ENCODE measurements at regions not wholly inside any gene's neighbourhood (a gene's known extent, or its start where the extent isn't known, plus 50 kb on each side); places are given as distances from the start of the nearest gene placed in this dataset.

- no peaks in the 10 kb centered on the region for H3K79me2 ChIP-seq (ENCODE audit: insufficient read depth, low read length)
- no peaks in the 10 kb centered on the region for H3K36me3 ChIP-seq (ENCODE audit: insufficient read depth, low read length)
- no peaks in the 10 kb centered on the region; the same call in 1 of the 2 replicates for H3F3A ChIP-seq (ENCODE audit: low read depth)
- H3K4me3 ChIP-seq (ENCODE audit: low read length, poor library complexity, severe bottlenecking) = no peak overlapping the region
- no peak for TF ChIP-seq EZH2phosphoT487 (IDR thresholded peaks at IDR 0.05; ENCODE audit: borderline replicate concordance)
- TF ChIP-seq CTCF (conservative IDR thresholded peaks at IDR 0.05; ENCODE audit: low read length) = 0 out of 2 replicates have a peak, but pooled peaks have one; percentile 9
- peaks cover 31% of the 10 kb centered on the region for H3K4me1 ChIP-seq (ENCODE audit: insufficient read depth, low read length, poor library complexity, severe bottlenecking)
- no peak overlapping the region for H3K9ac ChIP-seq (ENCODE audit: low read depth, low read length, poor library complexity, severe bottlenecking)
- no peak overlapping the region for H2AFZ ChIP-seq (ENCODE audit: low read length)
- H3K9me3 ChIP-seq (ENCODE audit: insufficient read depth, low read depth, low read length) = no peaks in the 10 kb centered on the region
- H3K27me3 ChIP-seq (ENCODE audit: insufficient read depth, low read length, poor library complexity, severe bottlenecking) = no peaks in the 10 kb centered on the region
- H3K4me2 ChIP-seq (ENCODE audit: low read depth, low read length, poor library complexity, severe bottlenecking) = no peak overlapping the region
- H3K9me2 ChIP-seq (replicated peaks; ENCODE audit: low read depth, low read length) = no peaks in the 10 kb centered on the region
- H4K20me1 ChIP-seq (ENCODE audit: insufficient read depth, low read length, poor library complexity, severe bottlenecking) = no peaks in the 10 kb centered on the region
These were observed 454.9 kb downstream of the ENC1 start for GRCh38 chr5:74185599-74185998.

GRCh38 chr5:74184649-74185048 lies 455.9 kb downstream of the ENC1 start:
- Histone ChIP-seq H4K20me1 (ENCODE audit: insufficient read depth, low read length, poor library complexity, severe bottlenecking) (no peaks in the 10 kb centered on the region), H3K79me2 (ENCODE audit: insufficient read depth, low read length) (no peaks in the 10 kb centered on the region), H3K9ac (ENCODE audit: low read depth, low read length, poor library complexity, severe bottlenecking) (no peak overlapping the region), H3K36me3 (ENCODE audit: insufficient read depth, low read length) (no peaks in the 10 kb centered on the region), H2AFZ (ENCODE audit: low read length) (no peak overlapping the region), H3F3A (ENCODE audit: low read depth) (no peaks in the 10 kb centered on the region; the same call in 1 of the 2 replicates), H3K27me3 (ENCODE audit: insufficient read depth, low read length, poor library complexity, severe bottlenecking) (no peaks in the 10 kb centered on the region), H3K9me2 (replicated peaks; ENCODE audit: low read depth, low read length) (no peaks in the 10 kb centered on the region), H3K4me2 (ENCODE audit: low read depth, low read length, poor library complexity, severe bottlenecking) (no peak overlapping the region), H3K4me3 (ENCODE audit: low read length, poor library complexity, severe bottlenecking) (no peak overlapping the region), H3K4me1 (ENCODE audit: insufficient read depth, low read length, poor library complexity, severe bottlenecking) (peaks cover 31% of the 10 kb centered on the region), H3K9me3 (ENCODE audit: insufficient read depth, low read depth, low read length) (no peaks in the 10 kb centered on the region)
- no peak for TF ChIP-seq EZH2phosphoT487 (IDR thresholded peaks at IDR 0.05; ENCODE audit: borderline replicate concordance)
- TF ChIP-seq CTCF (conservative IDR thresholded peaks at IDR 0.05; ENCODE audit: low read length) = no peak

- Histone ChIP-seq H3K4me3 (ENCODE audit: low read length, poor library complexity, severe bottlenecking) (no peak overlapping the region), H3K79me2 (ENCODE audit: insufficient read depth, low read length) (no peaks in the 10 kb centered on the region), H3K9me2 (replicated peaks; ENCODE audit: low read depth, low read length) (no peaks in the 10 kb centered on the region), H4K20me1 (ENCODE audit: insufficient read depth, low read length, poor library complexity, severe bottlenecking) (no peaks in the 10 kb centered on the region), H3K27me3 (ENCODE audit: insufficient read depth, low read length, poor library complexity, severe bottlenecking) (no peaks in the 10 kb centered on the region), H3F3A (ENCODE audit: low read depth) (no peaks in the 10 kb centered on the region; the same call in 1 of the 2 replicates), H3K9ac (ENCODE audit: low read depth, low read length, poor library complexity, severe bottlenecking) (no peak overlapping the region), H3K9me3 (ENCODE audit: insufficient read depth, low read depth, low read length) (no peaks in the 10 kb centered on the region), H3K36me3 (ENCODE audit: insufficient read depth, low read length) (no peaks in the 10 kb centered on the region), H3K4me1 (ENCODE audit: insufficient read depth, low read length, poor library complexity, severe bottlenecking) (peaks cover 31% of the 10 kb centered on the region), H2AFZ (ENCODE audit: low read length) (no peak overlapping the region), H3K4me2 (ENCODE audit: low read depth, low read length, poor library complexity, severe bottlenecking) (peak overlapping the region; percentile 40)
- no peak for TF ChIP-seq EZH2phosphoT487 (IDR thresholded peaks at IDR 0.05; ENCODE audit: borderline replicate concordance)
- no peak for TF ChIP-seq CTCF (conservative IDR thresholded peaks at IDR 0.05; ENCODE audit: low read length)
These were observed 457.5 kb downstream of the ENC1 start for GRCh38 chr5:74183041-74183440.

Data from Loucy (cell line).